ENCODE measurements at regions not wholly inside any gene's neighbourhood (a gene's known extent, or its start where the extent isn't known, plus 50 kb on each side); places are given as distances from the start of the nearest gene placed in this dataset.

DNA sequence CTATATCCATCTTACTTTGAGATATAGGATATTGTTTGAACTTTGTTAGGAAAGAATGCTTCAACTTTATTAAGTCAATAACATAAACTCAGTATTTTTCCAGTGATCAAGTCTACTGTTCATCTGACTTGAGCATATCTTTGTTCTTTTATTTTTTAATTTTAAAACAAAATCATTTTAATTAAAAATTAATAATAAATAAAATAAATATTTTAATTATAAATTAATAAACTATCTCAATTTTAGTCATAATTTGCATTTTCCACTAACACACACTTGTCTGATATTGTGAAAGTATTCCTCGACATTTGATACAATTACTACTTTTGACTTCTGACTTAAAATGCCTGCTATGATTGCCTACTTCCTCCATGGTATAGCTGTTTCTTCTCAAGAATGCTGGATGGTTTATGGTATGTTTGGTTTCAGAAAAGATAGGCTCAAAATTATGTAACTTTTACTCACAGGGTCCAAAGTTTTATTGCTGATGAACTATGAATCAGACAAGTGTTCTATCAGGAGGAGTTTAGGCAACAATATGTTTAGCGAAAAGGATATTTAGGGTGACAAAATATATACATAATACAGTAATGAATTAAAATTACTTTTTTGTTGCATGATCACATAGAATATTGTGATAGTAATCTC lies 1132.3 kb upstream of the PCDH10 start:
- TF ChIP-seq, protein P1, sequence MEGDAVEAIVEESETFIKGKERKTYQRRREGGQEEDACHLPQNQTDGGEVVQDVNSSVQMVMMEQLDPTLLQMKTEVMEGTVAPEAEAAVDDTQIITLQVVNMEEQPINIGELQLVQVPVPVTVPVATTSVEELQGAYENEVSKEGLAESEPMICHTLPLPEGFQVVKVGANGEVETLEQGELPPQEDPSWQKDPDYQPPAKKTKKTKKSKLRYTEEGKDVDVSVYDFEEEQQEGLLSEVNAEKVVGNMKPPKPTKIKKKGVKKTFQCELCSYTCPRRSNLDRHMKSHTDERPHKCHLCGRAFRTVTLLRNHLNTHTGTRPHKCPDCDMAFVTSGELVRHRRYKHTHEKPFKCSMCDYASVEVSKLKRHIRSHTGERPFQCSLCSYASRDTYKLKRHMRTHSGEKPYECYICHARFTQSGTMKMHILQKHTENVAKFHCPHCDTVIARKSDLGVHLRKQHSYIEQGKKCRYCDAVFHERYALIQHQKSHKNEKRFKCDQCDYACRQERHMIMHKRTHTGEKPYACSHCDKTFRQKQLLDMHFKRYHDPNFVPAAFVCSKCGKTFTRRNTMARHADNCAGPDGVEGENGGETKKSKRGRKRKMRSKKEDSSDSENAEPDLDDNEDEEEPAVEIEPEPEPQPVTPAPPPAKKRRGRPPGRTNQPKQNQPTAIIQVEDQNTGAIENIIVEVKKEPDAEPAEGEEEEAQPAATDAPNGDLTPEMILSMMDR (IDR thresholded peaks at IDR 0.05; ENCODE audit: borderline replicate concordance, extremely low read depth, low read length, poor library complexity, severe bottlenecking), result no peak
- TF ChIP-seq EZH2 (IDR thresholded peaks at IDR 0.05; ENCODE audit: borderline replicate concordance, low read depth, low read length, severe bottlenecking), result no peak
